ENCODE measurements at regions not wholly inside any gene's neighbourhood (a gene's known extent, or its start where the extent isn't known, plus 50 kb on each side); places are given as distances from the start of the nearest gene placed in this dataset.

DNA sequence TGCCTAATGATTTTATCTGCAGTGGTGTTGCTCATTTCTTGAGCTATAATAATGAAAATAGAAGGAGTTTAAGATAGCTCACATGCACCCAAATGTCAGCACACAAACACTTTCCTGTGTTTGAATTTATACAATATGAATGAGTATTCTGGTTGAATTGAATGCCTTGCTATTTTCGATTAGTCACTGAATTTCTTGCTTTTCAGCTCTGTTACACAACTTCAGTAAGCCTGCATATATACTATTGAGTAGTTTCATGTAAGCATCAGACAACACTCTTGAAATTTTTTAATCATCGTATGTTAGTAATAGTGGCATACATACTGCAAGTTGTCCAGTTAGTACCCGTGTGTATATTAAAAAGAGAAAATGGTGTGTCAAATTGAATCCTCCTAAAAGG, 281.5 kb upstream of the GRIA1 start:
- TF ChIP-seq, protein P1, sequence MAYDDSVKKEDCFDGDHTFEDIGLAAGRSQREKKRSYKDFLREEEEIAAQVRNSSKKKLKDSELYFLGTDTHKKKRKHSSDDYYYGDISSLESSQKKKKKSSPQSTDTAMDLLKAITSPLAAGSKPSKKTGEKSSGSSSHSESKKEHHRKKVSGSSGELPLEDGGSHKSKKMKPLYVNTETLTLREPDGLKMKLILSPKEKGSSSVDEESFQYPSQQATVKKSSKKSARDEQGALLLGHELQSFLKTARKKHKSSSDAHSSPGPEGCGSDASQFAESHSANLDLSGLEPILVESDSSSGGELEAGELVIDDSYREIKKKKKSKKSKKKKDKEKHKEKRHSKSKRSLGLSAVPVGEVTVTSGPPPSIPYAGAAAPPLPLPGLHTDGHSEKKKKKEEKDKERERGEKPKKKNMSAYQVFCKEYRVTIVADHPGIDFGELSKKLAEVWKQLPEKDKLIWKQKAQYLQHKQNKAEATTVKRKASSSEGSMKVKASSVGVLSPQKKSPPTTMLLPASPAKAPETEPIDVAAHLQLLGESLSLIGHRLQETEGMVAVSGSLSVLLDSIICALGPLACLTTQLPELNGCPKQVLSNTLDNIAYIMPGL (CRISPR knock-in tag; IDR thresholded peaks at IDR 0.05; ENCODE audit: borderline replicate concordance), result no peak
- TF ChIP-seq EP300 (IDR thresholded peaks at IDR 0.05) (no peak), RAD21 (conservative IDR thresholded peaks at IDR 0.05 in 1 of 2, IDR thresholded peaks at IDR 0.05 in 1 of 2) (no peak), POLR2A (IDR thresholded peaks at IDR 0.05; ENCODE audit: low read length) (no peak), FOSL2 (IDR thresholded peaks at IDR 0.05) (no peak), FOSL2 (CRISPR knock-in tag; IDR thresholded peaks at IDR 0.05) (no peak)
- Histone ChIP-seq H3K4me2 (no peak overlapping the region), H3K4me1 (no peaks in the 10 kb centered on the region), H3K9me3 (no peaks in the 10 kb centered on the region), H3K4me3 (no peak overlapping the region), H3K27ac (no peak overlapping the region)
- FAIRE-seq (no peak), DNase-seq (ENCODE audit: low read depth in 1 of 2, low spot score in 1 of 2) (no peak), ATAC-seq (no peak)
- POLR2A ChIA-PET, result no interaction called here
- CTCF ChIA-PET, result interaction anchor here (0.7 to 1.4 kb wide), 2 partner anchors 9 to 247 kb away, joined by 3 to 4 read pairs; no protein-coding TSS in a partner anchor
- 16% methylated on average over 3 of the region's 3 CpGs for WGBS (ENCODE audit: missing lambda C conversion rate)

DNA sequence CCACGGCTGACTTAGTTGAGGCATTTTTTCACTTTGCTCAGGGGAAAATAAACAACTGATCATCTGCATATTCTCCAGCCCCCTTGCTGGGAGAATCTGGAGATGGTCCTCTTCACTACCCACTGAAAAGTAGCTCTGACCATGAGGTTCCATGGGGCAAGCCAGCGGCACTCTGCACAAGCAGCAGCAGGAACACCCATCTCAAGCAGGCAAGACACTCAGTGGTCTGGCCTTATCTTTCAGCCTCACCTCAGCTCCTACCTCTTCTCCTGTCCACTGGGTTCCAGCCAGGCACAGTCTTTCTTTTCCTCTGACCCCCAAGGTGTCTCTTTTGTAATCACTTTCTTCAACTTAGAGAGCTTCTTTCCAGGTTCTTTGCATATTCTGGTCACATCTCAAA, 280.8 kb upstream of the GRIA1 start:
- no peak for FAIRE-seq
- no peak overlapping the region for H3K4me2 ChIP-seq
- H3K9me3 ChIP-seq, result no peaks in the 10 kb centered on the region
- DNase-seq (ENCODE audit: low read depth in 1 of 2, low spot score in 1 of 2), result no peak
- no peak for ATAC-seq
- TF ChIP-seq, protein P1 (CRISPR knock-in tag; IDR thresholded peaks at IDR 0.05; ENCODE audit: borderline replicate concordance), result no peak
- TF ChIP-seq POLR2A (IDR thresholded peaks at IDR 0.05; ENCODE audit: low read length), result no peak
- TF ChIP-seq, protein P2, sequence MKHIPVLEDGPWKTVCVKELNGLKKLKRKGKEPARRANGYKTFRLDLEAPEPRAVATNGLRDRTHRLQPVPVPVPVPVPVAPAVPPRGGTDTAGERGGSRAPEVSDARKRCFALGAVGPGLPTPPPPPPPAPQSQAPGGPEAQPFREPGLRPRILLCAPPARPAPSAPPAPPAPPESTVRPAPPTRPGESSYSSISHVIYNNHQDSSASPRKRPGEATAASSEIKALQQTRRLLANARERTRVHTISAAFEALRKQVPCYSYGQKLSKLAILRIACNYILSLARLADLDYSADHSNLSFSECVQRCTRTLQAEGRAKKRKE (CRISPR knock-in tag; IDR thresholded peaks at IDR 0.05; ENCODE audit: low read depth), result no peak
- no peak for TF ChIP-seq RCOR1 (IDR thresholded peaks at IDR 0.05; ENCODE audit: low read depth, low read length)
- no peak for TF ChIP-seq CHD4 (IDR thresholded peaks at IDR 0.05; ENCODE audit: borderline replicate concordance)
- no peak for TF ChIP-seq NPAS2 (CRISPR knock-in tag; IDR thresholded peaks at IDR 0.05; ENCODE audit: borderline replicate concordance)
- no peak for TF ChIP-seq NR3C1 (IDR thresholded peaks at IDR 0.05)
- no peak for TF ChIP-seq ESRRA (IDR thresholded peaks at IDR 0.05; ENCODE audit: borderline replicate concordance, low read length)
- TF ChIP-seq, protein P3, sequence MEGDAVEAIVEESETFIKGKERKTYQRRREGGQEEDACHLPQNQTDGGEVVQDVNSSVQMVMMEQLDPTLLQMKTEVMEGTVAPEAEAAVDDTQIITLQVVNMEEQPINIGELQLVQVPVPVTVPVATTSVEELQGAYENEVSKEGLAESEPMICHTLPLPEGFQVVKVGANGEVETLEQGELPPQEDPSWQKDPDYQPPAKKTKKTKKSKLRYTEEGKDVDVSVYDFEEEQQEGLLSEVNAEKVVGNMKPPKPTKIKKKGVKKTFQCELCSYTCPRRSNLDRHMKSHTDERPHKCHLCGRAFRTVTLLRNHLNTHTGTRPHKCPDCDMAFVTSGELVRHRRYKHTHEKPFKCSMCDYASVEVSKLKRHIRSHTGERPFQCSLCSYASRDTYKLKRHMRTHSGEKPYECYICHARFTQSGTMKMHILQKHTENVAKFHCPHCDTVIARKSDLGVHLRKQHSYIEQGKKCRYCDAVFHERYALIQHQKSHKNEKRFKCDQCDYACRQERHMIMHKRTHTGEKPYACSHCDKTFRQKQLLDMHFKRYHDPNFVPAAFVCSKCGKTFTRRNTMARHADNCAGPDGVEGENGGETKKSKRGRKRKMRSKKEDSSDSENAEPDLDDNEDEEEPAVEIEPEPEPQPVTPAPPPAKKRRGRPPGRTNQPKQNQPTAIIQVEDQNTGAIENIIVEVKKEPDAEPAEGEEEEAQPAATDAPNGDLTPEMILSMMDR (IDR thresholded peaks at IDR 0.05), result no peak
- TF ChIP-seq ZFP36 (IDR thresholded peaks at IDR 0.05; ENCODE audit: borderline replicate concordance, partially characterized antibody), result no peak
- TF ChIP-seq, protein P4, sequence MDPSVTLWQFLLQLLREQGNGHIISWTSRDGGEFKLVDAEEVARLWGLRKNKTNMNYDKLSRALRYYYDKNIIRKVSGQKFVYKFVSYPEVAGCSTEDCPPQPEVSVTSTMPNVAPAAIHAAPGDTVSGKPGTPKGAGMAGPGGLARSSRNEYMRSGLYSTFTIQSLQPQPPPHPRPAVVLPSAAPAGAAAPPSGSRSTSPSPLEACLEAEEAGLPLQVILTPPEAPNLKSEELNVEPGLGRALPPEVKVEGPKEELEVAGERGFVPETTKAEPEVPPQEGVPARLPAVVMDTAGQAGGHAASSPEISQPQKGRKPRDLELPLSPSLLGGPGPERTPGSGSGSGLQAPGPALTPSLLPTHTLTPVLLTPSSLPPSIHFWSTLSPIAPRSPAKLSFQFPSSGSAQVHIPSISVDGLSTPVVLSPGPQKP (IDR thresholded peaks at IDR 0.05; ENCODE audit: low read depth, low read length), result no peak
- no peak for TF ChIP-seq FOSL2 (IDR thresholded peaks at IDR 0.05)
- no peak for TF ChIP-seq FOSL2 (CRISPR knock-in tag; IDR thresholded peaks at IDR 0.05)
- TF ChIP-seq EHF (CRISPR knock-in tag; IDR thresholded peaks at IDR 0.05), result no peak
- no peak for TF ChIP-seq MYC (IDR thresholded peaks at IDR 0.05; ENCODE audit: borderline replicate concordance, low read length)
- TF ChIP-seq ZNF302 (CRISPR knock-in tag; IDR thresholded peaks at IDR 0.05), result no peak
- no peak for TF ChIP-seq POLR2AphosphoS2 (conservative IDR thresholded peaks at IDR 0.05; ENCODE audit: low read length)
- no peak for TF ChIP-seq MAFK (IDR thresholded peaks at IDR 0.05; ENCODE audit: partially characterized antibody)
- TF ChIP-seq SMC3 (IDR thresholded peaks at IDR 0.05), result no peak
- H3K4me3 ChIP-seq, result no peak overlapping the region
- WGBS (ENCODE audit: missing lambda C conversion rate), result 0% methylated on average over 2 of the region's 2 CpGs
- POLR2A ChIA-PET, result no interaction called here
- H3K27ac ChIP-seq, result no peak overlapping the region
- no peaks in the 10 kb centered on the region for H3K4me1 ChIP-seq
- CTCF ChIA-PET, result interaction anchor here (1.4 kb wide), 1 partner anchor 9 kb away, joined by 4 read pairs; no protein-coding TSS in a partner anchor
